ENCODE measurements at regions not wholly inside any gene's neighbourhood (a gene's known extent, or its start where the extent isn't known, plus 50 kb on each side); places are given as distances from the start of the nearest gene placed in this dataset.

DNA sequence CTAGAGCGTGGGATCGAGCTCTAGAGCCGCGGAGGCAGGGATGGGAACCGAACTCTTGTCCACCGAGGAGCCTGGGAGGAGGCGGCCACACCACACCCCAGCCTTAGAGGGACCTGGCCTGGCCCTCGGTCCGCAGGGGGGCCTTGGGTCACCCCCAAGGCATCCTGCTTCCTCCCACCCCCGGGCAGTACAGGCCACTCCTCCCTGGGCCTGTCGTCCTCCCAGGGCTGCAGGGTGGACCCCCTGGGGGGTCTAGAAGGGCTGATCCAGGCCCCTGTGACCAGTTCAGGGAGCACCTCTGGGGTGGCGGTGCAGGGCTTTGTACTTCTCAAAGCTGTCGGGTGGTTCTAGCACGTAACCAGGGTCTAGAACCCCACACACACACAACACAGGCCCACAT, 79.1 kb upstream of the FBRSL1 start (continued):
- no peak for TF ChIP-seq ZNF645 (tag by site-specific recombination; IDR thresholded peaks at IDR 0.05)
- TF ChIP-seq REPIN1 (tag by site-specific recombination; IDR thresholded peaks at IDR 0.05; ENCODE audit: low read depth): no peak
- TF ChIP-seq, protein P1, sequence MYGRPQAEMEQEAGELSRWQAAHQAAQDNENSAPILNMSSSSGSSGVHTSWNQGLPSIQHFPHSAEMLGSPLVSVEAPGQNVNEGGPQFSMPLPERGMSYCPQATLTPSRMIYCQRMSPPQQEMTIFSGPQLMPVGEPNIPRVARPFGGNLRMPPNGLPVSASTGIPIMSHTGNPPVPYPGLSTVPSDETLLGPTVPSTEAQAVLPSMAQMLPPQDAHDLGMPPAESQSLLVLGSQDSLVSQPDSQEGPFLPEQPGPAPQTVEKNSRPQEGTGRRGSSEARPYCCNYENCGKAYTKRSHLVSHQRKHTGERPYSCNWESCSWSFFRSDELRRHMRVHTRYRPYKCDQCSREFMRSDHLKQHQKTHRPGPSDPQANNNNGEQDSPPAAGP (tag by site-specific recombination; IDR thresholded peaks at IDR 0.05): no peak

- H3K4me1 ChIP-seq (ENCODE audit: control insufficient read depth, insufficient read depth, low read length): no peaks in the 10 kb centered on the region
- H3K27ac ChIP-seq (ENCODE audit: extremely low read depth, low read depth, low read length): no peak overlapping the region
- TF ChIP-seq, protein P2, sequence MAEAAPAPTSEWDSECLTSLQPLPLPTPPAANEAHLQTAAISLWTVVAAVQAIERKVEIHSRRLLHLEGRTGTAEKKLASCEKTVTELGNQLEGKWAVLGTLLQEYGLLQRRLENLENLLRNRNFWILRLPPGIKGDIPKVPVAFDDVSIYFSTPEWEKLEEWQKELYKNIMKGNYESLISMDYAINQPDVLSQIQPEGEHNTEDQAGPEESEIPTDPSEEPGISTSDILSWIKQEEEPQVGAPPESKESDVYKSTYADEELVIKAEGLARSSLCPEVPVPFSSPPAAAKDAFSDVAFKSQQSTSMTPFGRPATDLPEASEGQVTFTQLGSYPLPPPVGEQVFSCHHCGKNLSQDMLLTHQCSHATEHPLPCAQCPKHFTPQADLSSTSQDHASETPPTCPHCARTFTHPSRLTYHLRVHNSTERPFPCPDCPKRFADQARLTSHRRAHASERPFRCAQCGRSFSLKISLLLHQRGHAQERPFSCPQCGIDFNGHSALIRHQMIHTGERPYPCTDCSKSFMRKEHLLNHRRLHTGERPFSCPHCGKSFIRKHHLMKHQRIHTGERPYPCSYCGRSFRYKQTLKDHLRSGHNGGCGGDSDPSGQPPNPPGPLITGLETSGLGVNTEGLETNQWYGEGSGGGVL (tag by site-specific recombination; IDR thresholded peaks at IDR 0.05): no peak
- TF ChIP-seq ZNF624 (tag by site-specific recombination; IDR thresholded peaks at IDR 0.05) (no peak), ZNF223 (tag by site-specific recombination; IDR thresholded peaks at IDR 0.05) (no peak), ZNF155 (tag by site-specific recombination; IDR thresholded peaks at IDR 0.05) (no peak), ZNF704 (tag by site-specific recombination; IDR thresholded peaks at IDR 0.05) (no peak), ZNF391 (tag by site-specific recombination; IDR thresholded peaks at IDR 0.05; ENCODE audit: borderline replicate concordance, low read depth) (no peak), ZNF138 (tag by site-specific recombination; IDR thresholded peaks at IDR 0.05; ENCODE audit: borderline replicate concordance) (no peak), ZNF777 (tag by site-specific recombination; IDR thresholded peaks at IDR 0.05; ENCODE audit: borderline replicate concordance) (no peak), KLF7 (tag by site-specific recombination; IDR thresholded peaks at IDR 0.05; ENCODE audit: borderline replicate concordance) (no peak), ZNF184 (tag by site-specific recombination; IDR thresholded peaks at IDR 0.05) (no peak), ZNF10 (tag by site-specific recombination; IDR thresholded peaks at IDR 0.05) (no peak), ZNF792 (tag by site-specific recombination; IDR thresholded peaks at IDR 0.05) (no peak), ZNF362 (tag by site-specific recombination; IDR thresholded peaks at IDR 0.05) (no peak), ZBTB17 (tag by site-specific recombination; IDR thresholded peaks at IDR 0.05) (no peak)
- TF ChIP-seq, protein P3, sequence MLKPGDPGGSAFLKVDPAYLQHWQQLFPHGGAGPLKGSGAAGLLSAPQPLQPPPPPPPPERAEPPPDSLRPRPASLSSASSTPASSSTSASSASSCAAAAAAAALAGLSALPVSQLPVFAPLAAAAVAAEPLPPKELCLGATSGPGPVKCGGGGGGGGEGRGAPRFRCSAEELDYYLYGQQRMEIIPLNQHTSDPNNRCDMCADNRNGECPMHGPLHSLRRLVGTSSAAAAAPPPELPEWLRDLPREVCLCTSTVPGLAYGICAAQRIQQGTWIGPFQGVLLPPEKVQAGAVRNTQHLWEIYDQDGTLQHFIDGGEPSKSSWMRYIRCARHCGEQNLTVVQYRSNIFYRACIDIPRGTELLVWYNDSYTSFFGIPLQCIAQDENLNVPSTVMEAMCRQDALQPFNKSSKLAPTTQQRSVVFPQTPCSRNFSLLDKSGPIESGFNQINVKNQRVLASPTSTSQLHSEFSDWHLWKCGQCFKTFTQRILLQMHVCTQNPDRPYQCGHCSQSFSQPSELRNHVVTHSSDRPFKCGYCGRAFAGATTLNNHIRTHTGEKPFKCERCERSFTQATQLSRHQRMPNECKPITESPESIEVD (tag by site-specific recombination; IDR thresholded peaks at IDR 0.05): no peak
- no peak overlapping the region for H3K4me3 ChIP-seq (ENCODE audit: low read depth, low read length)
- H3K9me3 ChIP-seq (ENCODE audit: control insufficient read depth, insufficient read depth, low read depth, low read length): no peaks in the 10 kb centered on the region
- ChIA-PET CTCF (interaction anchor here (0.5 kb wide), 1 partner anchor 203 kb away, joined by 3 read pairs; no protein-coding TSS in a partner anchor), POLR2A (no interaction called here)
- no peaks in the 10 kb centered on the region for H3K36me3 ChIP-seq (ENCODE audit: control insufficient read depth in 2 of 2, insufficient read depth in 1 of 2, low read length in 2 of 2)
These were observed 79.7 kb upstream of the FBRSL1 start for GRCh38 chr12:132410296-132410625.

All from HEK293 (cell line).